ENCODE measurements at regions not wholly inside any gene's neighbourhood (a gene's known extent, or its start where the extent isn't known, plus 50 kb on each side); places are given as distances from the start of the nearest gene placed in this dataset.

DNA sequence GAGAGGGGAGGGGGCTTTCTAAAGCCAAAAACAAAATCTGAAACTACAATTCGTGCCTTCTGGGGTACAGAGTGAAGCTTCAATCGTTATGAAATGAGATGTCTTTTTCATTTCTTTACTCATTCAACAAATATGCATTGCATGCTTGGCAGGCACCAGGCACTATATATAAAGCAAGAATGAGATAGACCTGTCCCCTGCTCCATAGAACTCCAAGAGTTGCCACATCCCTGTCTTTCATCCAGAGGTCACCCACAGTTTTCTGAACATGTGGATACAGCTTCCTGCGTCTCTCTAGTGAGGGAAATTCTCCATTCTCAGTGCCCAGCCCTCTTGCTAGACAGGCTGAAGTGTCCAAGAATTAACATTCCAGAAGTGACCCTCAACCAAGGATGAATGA is 343.2 kb upstream of the MAF start:
- TF ChIP-seq, protein P1, sequence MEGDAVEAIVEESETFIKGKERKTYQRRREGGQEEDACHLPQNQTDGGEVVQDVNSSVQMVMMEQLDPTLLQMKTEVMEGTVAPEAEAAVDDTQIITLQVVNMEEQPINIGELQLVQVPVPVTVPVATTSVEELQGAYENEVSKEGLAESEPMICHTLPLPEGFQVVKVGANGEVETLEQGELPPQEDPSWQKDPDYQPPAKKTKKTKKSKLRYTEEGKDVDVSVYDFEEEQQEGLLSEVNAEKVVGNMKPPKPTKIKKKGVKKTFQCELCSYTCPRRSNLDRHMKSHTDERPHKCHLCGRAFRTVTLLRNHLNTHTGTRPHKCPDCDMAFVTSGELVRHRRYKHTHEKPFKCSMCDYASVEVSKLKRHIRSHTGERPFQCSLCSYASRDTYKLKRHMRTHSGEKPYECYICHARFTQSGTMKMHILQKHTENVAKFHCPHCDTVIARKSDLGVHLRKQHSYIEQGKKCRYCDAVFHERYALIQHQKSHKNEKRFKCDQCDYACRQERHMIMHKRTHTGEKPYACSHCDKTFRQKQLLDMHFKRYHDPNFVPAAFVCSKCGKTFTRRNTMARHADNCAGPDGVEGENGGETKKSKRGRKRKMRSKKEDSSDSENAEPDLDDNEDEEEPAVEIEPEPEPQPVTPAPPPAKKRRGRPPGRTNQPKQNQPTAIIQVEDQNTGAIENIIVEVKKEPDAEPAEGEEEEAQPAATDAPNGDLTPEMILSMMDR (IDR thresholded peaks at IDR 0.05): no peak
- TF ChIP-seq EP300 (IDR thresholded peaks at IDR 0.05): no peak

Measured in esophagus muscularis mucosa (tissue), 3 donors.